Osteocyte (in vitro differentiated cells): ENCODE measurements at regions not wholly inside any gene's neighbourhood (a gene's known extent, or its start where the extent isn't known, plus 50 kb on each side); places are given as distances from the start of the nearest gene placed in this dataset.

Experiments
- DNase-seq: peaks from one replicate; pipeline ENCODE4 v3.0.0; 2021; ENCODE audit warnings: mixed read lengths; ENCODE audit not compliant: unreplicated experiment; ENCODE audit errors: extremely low spot score
- H3K27ac Mint-ChIP-seq: one replicate; pipeline ENCODE4 v1.8.0; 2021; ENCODE audit warnings: mild to moderate bottlenecking, mixed read lengths; ENCODE audit not compliant: unreplicated experiment
- H3K27me3 Mint-ChIP-seq: one replicate; pipeline ENCODE4 v1.8.0; 2021; ENCODE audit warnings: mixed read lengths; ENCODE audit not compliant: unreplicated experiment
- H3K36me3 Mint-ChIP-seq: one replicate; pipeline ENCODE4 v1.8.0; 2021; ENCODE audit warnings: mixed read lengths; ENCODE audit not compliant: unreplicated experiment
- H3K4me1 Mint-ChIP-seq: one replicate; pipeline ENCODE4 v1.8.0; 2021; ENCODE audit warnings: mixed read lengths; ENCODE audit not compliant: unreplicated experiment
- H3K4me3 Mint-ChIP-seq: one replicate; pipeline ENCODE4 v1.8.0; 2021; ENCODE audit warnings: mild to moderate bottlenecking, moderate library complexity, mixed read lengths; ENCODE audit not compliant: unreplicated experiment
- H3K9me3 Mint-ChIP-seq: one replicate; pipeline ENCODE4 v1.8.0; 2021; ENCODE audit warnings: mixed read lengths; ENCODE audit not compliant: unreplicated experiment
- TF ChIP-seq, protein P1 (sequence below): fragments of 200-600 bp; sonication (generic); IDR thresholded peaks from 2 replicates; pipeline ENCODE4 v1.5.0; 2021; ENCODE audit warnings: antibody characterized with exemption, mild to moderate bottlenecking, moderate library complexity

GRCh38 chr4:18535948-18536347 is 514.4 kb upstream of the LCORL start:
- H3K4me1 Mint-ChIP-seq, result no peaks in the 10 kb centered on the region
- H3K9me3 Mint-ChIP-seq, result peaks cover 9% of the 10 kb centered on the region
- TF ChIP-seq, protein P1, sequence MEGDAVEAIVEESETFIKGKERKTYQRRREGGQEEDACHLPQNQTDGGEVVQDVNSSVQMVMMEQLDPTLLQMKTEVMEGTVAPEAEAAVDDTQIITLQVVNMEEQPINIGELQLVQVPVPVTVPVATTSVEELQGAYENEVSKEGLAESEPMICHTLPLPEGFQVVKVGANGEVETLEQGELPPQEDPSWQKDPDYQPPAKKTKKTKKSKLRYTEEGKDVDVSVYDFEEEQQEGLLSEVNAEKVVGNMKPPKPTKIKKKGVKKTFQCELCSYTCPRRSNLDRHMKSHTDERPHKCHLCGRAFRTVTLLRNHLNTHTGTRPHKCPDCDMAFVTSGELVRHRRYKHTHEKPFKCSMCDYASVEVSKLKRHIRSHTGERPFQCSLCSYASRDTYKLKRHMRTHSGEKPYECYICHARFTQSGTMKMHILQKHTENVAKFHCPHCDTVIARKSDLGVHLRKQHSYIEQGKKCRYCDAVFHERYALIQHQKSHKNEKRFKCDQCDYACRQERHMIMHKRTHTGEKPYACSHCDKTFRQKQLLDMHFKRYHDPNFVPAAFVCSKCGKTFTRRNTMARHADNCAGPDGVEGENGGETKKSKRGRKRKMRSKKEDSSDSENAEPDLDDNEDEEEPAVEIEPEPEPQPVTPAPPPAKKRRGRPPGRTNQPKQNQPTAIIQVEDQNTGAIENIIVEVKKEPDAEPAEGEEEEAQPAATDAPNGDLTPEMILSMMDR, result no peak
- no peak overlapping the region for H3K27ac Mint-ChIP-seq
- H3K27me3 Mint-ChIP-seq, result no peaks in the 10 kb centered on the region
- H3K4me3 Mint-ChIP-seq, result no peak overlapping the region
- H3K36me3 Mint-ChIP-seq, result no peaks in the 10 kb centered on the region
- no peak for DNase-seq

GRCh38 chr4:18533262-18533775 is 511.8 kb upstream of the LCORL start:
- no peak overlapping the region for H3K27ac Mint-ChIP-seq
- no peak for DNase-seq
- no peaks in the 10 kb centered on the region for H3K36me3 Mint-ChIP-seq
- no peaks in the 10 kb centered on the region for H3K27me3 Mint-ChIP-seq
- H3K9me3 Mint-ChIP-seq, result peaks cover 9% of the 10 kb centered on the region
- H3K4me3 Mint-ChIP-seq, result no peak overlapping the region
- TF ChIP-seq, protein P1, result no peak
- no peaks in the 10 kb centered on the region for H3K4me1 Mint-ChIP-seq

- no peaks in the 10 kb centered on the region for H3K36me3 Mint-ChIP-seq
- no peak overlapping the region for H3K27ac Mint-ChIP-seq
- TF ChIP-seq, protein P1, result no peak
- H3K4me1 Mint-ChIP-seq, result no peaks in the 10 kb centered on the region
- H3K9me3 Mint-ChIP-seq, result peaks cover 9% of the 10 kb centered on the region
- H3K4me3 Mint-ChIP-seq, result no peak overlapping the region
- H3K27me3 Mint-ChIP-seq, result no peaks in the 10 kb centered on the region
- no peak for DNase-seq
Observed at GRCh38 chr4:18531731-18532130, 510.2 kb upstream of the LCORL start.

DNA sequence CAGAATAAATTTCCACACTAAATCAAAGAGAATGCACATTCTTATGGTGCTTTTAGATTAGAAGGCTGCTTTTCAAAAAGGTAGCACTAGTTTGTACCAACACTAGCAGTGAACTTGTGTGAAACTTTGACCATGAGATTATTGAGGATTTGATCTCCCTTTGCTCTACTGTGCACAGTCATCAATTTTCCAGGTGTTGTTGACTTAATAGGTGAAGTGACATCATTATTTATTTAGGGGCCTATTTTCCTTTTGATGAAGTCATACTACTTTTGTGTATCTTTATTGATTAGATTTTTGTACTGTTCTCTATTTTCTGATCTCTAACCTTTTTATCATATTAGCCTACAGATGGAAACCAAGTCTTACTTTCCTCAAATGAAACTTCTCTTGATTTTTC is 507.9 kb upstream of the LCORL start:
- Mint-ChIP-seq H3K9me3 (no peaks in the 10 kb centered on the region), H3K4me1 (no peaks in the 10 kb centered on the region), H3K4me3 (no peak overlapping the region), H3K27ac (no peak overlapping the region), H3K27me3 (no peaks in the 10 kb centered on the region), H3K36me3 (no peaks in the 10 kb centered on the region)
- TF ChIP-seq, protein P1, result no peak
- no peak for DNase-seq

DNA sequence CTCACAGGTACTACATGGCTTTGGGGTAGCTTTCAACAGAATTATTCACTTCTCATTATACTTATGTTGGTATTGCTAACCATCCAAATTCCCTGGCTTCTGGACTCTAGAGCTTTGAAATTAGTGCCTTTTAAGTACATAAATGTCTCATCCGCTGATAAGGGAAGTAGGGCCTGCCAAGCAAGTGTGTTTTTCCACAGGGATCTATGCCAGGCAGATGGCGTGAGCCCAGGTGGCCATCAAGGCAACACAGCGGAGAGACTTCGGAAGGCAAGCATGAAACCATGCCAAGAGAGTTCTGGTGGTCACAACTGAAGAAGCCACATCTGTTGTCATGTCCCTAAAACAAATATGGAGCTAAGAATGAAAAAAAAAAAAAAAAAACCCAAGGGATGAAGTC is 503.1 kb upstream of the LCORL start:
- Mint-ChIP-seq H3K27ac (no peak overlapping the region), H3K36me3 (no peaks in the 10 kb centered on the region), H3K9me3 (no peaks in the 10 kb centered on the region), H3K27me3 (peaks cover 2% of the 10 kb centered on the region), H3K4me1 (no peaks in the 10 kb centered on the region), H3K4me3 (no peak overlapping the region)
- TF ChIP-seq, protein P1, result no peak
- no peak for DNase-seq
